NB4 (cell line): ENCODE measurements at regions not wholly inside any gene's neighbourhood (a gene's known extent, or its start where the extent isn't known, plus 50 kb on each side); places are given as distances from the start of the nearest gene placed in this dataset.

ENCODE experiments used
- DNase-seq: peaks from one replicate; pipeline ENCODE4 v3.0.0; 2010; ENCODE audit warnings: low read depth
- H3K4me3 ChIP-seq: one replicate; pipeline ENCODE4 v1.5.1; 2011; ENCODE audit warnings: mild to moderate bottlenecking, low read depth, low read length, moderate library complexity
- MYC ChIP-seq: IDR thresholded peaks from 2 replicates; pipeline ENCODE4 v1.6.1; 2011; ENCODE audit warnings: low read depth, low read length
- POLR2A ChIP-seq: IDR thresholded peaks from 2 replicates; pipeline ENCODE4 v1.6.1; 2011; ENCODE audit warnings: mild to moderate bottlenecking; ENCODE audit not compliant: insufficient read length; ENCODE audit errors: extremely low read depth
- TF ChIP-seq, protein P1 (sequence below): IDR thresholded peaks from 2 replicates; pipeline ENCODE4 v1.6.1; 2011; ENCODE audit warnings: low read depth, low read length
- TF ChIP-seq, protein P2 (sequence below): IDR thresholded peaks from one replicate; pipeline ENCODE4 v1.5.1; 2012; ENCODE audit warnings: low read depth, low read length

DNA sequence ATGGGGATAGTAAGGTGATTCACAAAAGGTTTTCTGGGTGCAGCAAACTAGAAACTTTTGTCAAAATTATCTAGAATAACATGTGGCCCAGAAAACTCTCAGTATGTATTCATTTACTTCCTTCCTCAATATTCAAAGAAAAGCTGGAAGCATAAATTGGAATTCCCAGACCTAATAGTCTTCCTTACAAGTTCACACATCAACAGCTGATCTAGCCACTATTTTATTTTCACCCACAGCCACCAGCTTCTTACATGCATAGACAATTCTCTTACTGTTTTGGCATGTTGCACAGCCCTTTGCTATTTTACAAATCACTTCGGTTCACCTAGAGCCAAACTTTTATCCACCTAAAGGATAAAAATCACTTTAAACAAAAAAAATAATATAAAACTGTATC lies 647.8 kb upstream of the CCDC54 start:
- no peak for TF ChIP-seq MYC
- TF ChIP-seq, protein P1, sequence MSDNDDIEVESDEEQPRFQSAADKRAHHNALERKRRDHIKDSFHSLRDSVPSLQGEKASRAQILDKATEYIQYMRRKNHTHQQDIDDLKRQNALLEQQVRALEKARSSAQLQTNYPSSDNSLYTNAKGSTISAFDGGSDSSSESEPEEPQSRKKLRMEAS = no peak
- TF ChIP-seq, protein P2, sequence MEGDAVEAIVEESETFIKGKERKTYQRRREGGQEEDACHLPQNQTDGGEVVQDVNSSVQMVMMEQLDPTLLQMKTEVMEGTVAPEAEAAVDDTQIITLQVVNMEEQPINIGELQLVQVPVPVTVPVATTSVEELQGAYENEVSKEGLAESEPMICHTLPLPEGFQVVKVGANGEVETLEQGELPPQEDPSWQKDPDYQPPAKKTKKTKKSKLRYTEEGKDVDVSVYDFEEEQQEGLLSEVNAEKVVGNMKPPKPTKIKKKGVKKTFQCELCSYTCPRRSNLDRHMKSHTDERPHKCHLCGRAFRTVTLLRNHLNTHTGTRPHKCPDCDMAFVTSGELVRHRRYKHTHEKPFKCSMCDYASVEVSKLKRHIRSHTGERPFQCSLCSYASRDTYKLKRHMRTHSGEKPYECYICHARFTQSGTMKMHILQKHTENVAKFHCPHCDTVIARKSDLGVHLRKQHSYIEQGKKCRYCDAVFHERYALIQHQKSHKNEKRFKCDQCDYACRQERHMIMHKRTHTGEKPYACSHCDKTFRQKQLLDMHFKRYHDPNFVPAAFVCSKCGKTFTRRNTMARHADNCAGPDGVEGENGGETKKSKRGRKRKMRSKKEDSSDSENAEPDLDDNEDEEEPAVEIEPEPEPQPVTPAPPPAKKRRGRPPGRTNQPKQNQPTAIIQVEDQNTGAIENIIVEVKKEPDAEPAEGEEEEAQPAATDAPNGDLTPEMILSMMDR = no peak
- TF ChIP-seq POLR2A = no peak
- DNase-seq = no peak
- no peak overlapping the region for H3K4me3 ChIP-seq

DNA sequence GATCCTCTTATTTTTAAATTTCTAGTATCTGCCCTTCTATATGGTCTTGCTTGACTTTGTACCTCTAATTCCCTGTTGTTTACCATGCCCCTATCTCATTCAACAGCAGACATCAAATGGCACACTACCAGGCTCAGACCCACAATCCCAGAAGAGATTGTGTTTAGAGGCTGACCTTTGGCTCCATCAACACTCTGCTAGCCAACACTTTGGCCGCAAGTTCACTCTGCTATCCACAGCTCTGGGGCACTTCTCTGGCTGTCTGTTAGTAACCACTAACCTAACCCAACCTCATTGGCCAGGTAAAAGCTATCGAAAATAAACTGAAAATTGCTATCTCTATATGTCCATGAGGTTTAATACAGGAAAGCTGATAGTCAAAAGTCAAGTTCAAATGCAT lies 646.0 kb upstream of the CCDC54 start:
- no peak for TF ChIP-seq MYC
- no peak for TF ChIP-seq POLR2A
- TF ChIP-seq, protein P2 = no peak
- TF ChIP-seq, protein P1 = no peak
- no peak for DNase-seq
- H3K4me3 ChIP-seq = no peak overlapping the region

DNA sequence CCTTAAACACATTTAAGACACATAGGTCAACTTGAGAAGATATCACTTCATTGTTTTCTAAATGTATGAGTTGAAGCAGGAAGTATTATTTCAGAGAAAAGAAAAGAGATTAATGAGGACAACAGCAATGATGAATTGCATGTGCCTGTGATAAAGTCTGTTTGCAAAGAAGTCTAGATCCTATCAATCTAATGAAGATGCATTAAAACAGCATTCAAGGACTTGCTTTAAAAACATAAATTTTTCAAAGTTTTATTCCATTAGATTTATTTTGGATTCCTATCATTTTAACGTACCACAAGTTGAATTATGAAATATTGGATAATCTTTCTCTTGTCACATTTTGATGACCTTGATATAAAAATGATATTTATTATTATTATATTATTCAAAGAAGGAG lies 642.5 kb upstream of the CCDC54 start:
- TF ChIP-seq, protein P2 = no peak
- TF ChIP-seq POLR2A = no peak
- TF ChIP-seq MYC = no peak
- TF ChIP-seq, protein P1 = no peak
- no peak for DNase-seq
- H3K4me3 ChIP-seq = no peak overlapping the region

DNA sequence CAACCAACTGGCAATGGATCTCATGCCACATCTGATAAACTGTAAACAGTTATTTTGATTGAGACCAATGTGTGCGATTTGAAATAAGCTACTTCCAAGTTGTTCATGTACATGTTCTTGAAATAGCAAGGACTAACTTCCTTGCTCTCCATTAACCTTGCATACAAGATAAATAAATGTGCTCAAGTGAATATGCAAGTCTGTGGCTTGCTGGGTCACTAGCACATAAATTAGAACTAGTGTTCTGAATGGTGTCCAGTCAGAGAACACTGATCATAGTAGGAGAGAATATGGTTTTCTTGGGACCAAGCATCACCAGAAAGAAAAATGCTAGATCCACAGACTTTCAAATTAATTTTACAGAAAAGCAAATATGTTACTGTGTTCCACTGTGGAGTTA lies 640.0 kb upstream of the CCDC54 start:
- no peak for DNase-seq
- no peak overlapping the region for H3K4me3 ChIP-seq
- TF ChIP-seq, protein P2 = no peak

DNA sequence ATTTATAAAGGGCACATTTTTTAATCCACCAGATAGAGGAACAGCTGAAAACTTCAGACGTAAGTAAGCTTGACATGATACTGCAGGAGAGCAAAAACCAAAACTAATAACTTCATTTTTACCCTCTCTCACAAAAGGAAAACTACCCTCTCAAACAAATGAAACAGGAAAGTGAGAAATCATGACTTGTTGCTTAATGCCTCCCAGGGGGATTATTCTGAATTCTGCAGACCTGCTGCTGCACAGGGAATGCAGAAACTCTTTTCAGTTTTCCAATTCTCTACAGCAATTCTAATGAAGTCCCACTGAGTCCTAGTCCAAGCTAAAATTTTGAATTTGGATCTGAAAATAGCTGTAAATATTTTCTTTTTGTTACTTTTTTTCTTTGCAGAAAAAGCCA lies 637.1 kb upstream of the CCDC54 start:
- TF ChIP-seq, protein P2 = no peak
- TF ChIP-seq POLR2A = no peak
- TF ChIP-seq, protein P1 = no peak
- no peak for TF ChIP-seq MYC
- peak; percentile 34 for DNase-seq
- no peak overlapping the region for H3K4me3 ChIP-seq

DNA sequence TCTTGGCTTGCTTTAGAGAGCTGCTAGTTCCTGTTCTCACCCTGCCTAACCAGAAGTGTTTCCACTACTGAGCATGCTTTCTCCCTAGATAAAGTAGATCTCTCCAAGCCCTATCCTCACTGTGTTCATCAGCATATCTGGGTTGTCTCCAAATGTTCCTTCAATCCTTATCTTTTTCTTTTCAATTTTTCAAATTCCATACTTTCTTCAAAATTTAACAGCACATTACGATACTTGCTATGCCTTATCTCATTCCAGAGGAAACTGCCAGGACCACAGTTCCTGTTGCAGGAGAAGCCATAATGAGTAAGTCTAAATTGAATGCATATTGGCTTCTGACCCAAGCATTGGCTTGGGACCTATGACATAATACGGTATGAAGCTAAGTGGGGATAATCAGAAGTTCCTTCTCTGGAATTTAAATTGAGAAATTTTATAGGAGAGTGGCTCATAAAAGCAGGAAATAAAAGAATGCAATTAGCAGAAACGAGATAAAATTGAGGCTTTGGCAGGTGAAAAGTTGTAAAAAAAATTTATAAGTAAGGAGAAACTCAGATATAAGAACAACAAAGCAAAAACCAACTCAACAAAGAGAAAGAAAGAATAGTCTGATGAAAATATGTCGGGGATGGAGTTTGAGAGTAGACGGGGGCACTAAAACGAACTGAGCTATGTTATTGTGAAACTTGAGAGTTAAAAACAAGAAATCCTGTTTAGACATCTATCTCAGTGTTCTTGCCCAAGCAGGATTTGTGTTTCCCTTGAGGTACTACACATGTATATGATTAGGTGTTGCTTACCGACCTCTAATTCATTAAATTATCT lies 631.7 kb upstream of the CCDC54 start:
- DNase-seq = no peak
- TF ChIP-seq, protein P2 = no peak
- TF ChIP-seq, protein P1 = no peak
- TF ChIP-seq MYC (no peak), POLR2A (no peak)
- no peak overlapping the region for H3K4me3 ChIP-seq
